H9 (cell line): ENCODE measurements at regions not wholly inside any gene's neighbourhood (a gene's known extent, or its start where the extent isn't known, plus 50 kb on each side); places are given as distances from the start of the nearest gene placed in this dataset.

ENCODE experiments used
- DNase-seq: peaks from one replicate; pipeline ENCODE4 v3.0.0-alpha.2; 2017
- H2AFZ ChIP-seq: one replicate; pipeline ENCODE4 v1.6.1; 2013; ENCODE audit warnings: mild to moderate bottlenecking, low read length, control low read depth, moderate library complexity
- H2AK5ac ChIP-seq: 2 replicates; pipeline ENCODE4 v1.6.1; 2013; ENCODE audit warnings: low read length, control low read depth, mixed read lengths; ENCODE audit not compliant: insufficient read length
- H2BK120ac ChIP-seq: one replicate; pipeline ENCODE4 v1.6.1; 2013; ENCODE audit warnings: low read depth, mild to moderate bottlenecking, low read length, control low read depth, inconsistent platforms; ENCODE audit not compliant: poor library complexity, severe bottlenecking
- H2BK12ac ChIP-seq: 2 replicates; pipeline ENCODE4 v1.6.1; 2013; ENCODE audit warnings: low read length, control low read depth, mixed read lengths, low read depth; ENCODE audit not compliant: insufficient read length
- H2BK15ac ChIP-seq: 2 replicates; pipeline ENCODE4 v1.6.1; 2013; ENCODE audit warnings: low read depth, low read length, control low read depth
- H2BK20ac ChIP-seq: one replicate; pipeline ENCODE4 v1.6.1; 2013; ENCODE audit warnings: low read depth, mild to moderate bottlenecking, low read length, control low read depth, inconsistent platforms; ENCODE audit not compliant: poor library complexity, severe bottlenecking
- H2BK5ac ChIP-seq: 2 replicates; pipeline ENCODE4 v1.6.1; 2013; ENCODE audit warnings: low read length, control low read depth, mixed read lengths; ENCODE audit not compliant: insufficient read length
- H3K14ac ChIP-seq: 2 replicates; pipeline ENCODE4 v1.6.1; 2013; ENCODE audit warnings: low read length, control low read depth; ENCODE audit not compliant: insufficient read depth
- H3K18ac ChIP-seq: 2 replicates; pipeline ENCODE4 v1.6.1; 2013; ENCODE audit warnings: low read depth, mild to moderate bottlenecking, mixed read lengths, low read length, control low read depth; ENCODE audit not compliant: insufficient read length
- H3K23ac ChIP-seq: 2 replicates; pipeline ENCODE4 v1.6.1; 2013; ENCODE audit warnings: low read length, control low read depth, mixed read lengths, low read depth; ENCODE audit not compliant: insufficient read length
- H3K23me2 ChIP-seq: 2 replicates; pipeline ENCODE4 v1.6.1; 2013; ENCODE audit warnings: low read depth, mild to moderate bottlenecking, mixed read lengths, low read length, control low read depth; ENCODE audit not compliant: insufficient read length, poor library complexity, severe bottlenecking
- H3K27ac ChIP-seq: 2 replicates; pipeline ENCODE4 v1.5.1; 2013; ENCODE audit warnings: low read length, control low read depth, mixed read lengths, low read depth; ENCODE audit not compliant: insufficient read length
- H3K27me3 ChIP-seq: 2 replicates; pipeline ENCODE4 v1.6.1; 2013; ENCODE audit warnings: low read length, control low read depth, inconsistent platforms; ENCODE audit not compliant: insufficient read depth
- H3K4ac ChIP-seq: 2 replicates; pipeline ENCODE4 v1.6.1; 2013; ENCODE audit warnings: low read depth, mild to moderate bottlenecking, control low read depth, inconsistent platforms, low read length, moderate library complexity
- H3K4me1 ChIP-seq: 2 replicates; pipeline ENCODE4 v1.6.1; 2013; ENCODE audit warnings: low read length, control low read depth, inconsistent platforms; ENCODE audit not compliant: insufficient read depth
- H3K4me2 ChIP-seq: 2 replicates; pipeline ENCODE4 v1.6.1; 2013; ENCODE audit warnings: low read length, control low read depth, mixed read lengths; ENCODE audit not compliant: insufficient read length, insufficient read depth
- H3K56ac ChIP-seq: 2 replicates; pipeline ENCODE4 v1.6.1; 2013; ENCODE audit warnings: low read depth, mild to moderate bottlenecking, mixed read lengths, low read length, control low read depth; ENCODE audit not compliant: insufficient read length
- H3K79me1 ChIP-seq: 2 replicates; pipeline ENCODE4 v1.6.1; 2013; ENCODE audit warnings: low read depth, mild to moderate bottlenecking, moderate library complexity, low read length, control low read depth, inconsistent platforms; ENCODE audit not compliant: insufficient read depth, poor library complexity, severe bottlenecking
- H3K79me2 ChIP-seq: 2 replicates; pipeline ENCODE4 v1.6.1; 2013; ENCODE audit warnings: low read length, control low read depth, inconsistent platforms; ENCODE audit not compliant: insufficient read depth
- H3K9ac ChIP-seq: 2 replicates; pipeline ENCODE4 v1.6.1; 2013; ENCODE audit warnings: low read length, control low read depth, mixed read lengths; ENCODE audit not compliant: insufficient read length; ENCODE audit errors: extremely low read depth
- H3K9me3 ChIP-seq: one replicate; pipeline ENCODE4 v1.6.1; 2013; ENCODE audit warnings: low read depth, low read length, inconsistent platforms; ENCODE audit not compliant: control insufficient read depth
- H3T11ph ChIP-seq: one replicate; pipeline ENCODE4 v1.6.1; 2013; ENCODE audit warnings: mild to moderate bottlenecking, low read length, control low read depth, inconsistent platforms
- H4K20me1 ChIP-seq: one replicate; pipeline ENCODE4 v1.6.1; 2013; ENCODE audit not compliant: control insufficient read depth, insufficient read length, insufficient read depth
- H4K5ac ChIP-seq: 2 replicates; pipeline ENCODE4 v1.6.1; 2013; ENCODE audit warnings: low read depth, mild to moderate bottlenecking, mixed read lengths, low read length, control low read depth; ENCODE audit not compliant: insufficient read length
- H4K8ac ChIP-seq: replicated peaks from 2 replicates; pipeline ENCODE4 v1.6.1; 2013; ENCODE audit warnings: low read length, control low read depth, mixed read lengths, low read depth; ENCODE audit not compliant: insufficient read length
- H4K91ac ChIP-seq: 2 replicates; pipeline ENCODE4 v1.6.1; 2013; ENCODE audit warnings: low read depth, mild to moderate bottlenecking, moderate library complexity, mixed read lengths, low read length, control low read depth; ENCODE audit not compliant: insufficient read length
- H3K27ac Mint-ChIP-seq, 3 experiments: 2 replicates in 2 of 3; 3 replicates in 1 of 3; pipeline ENCODE4 v1.8.0; 2020 to 2021; ENCODE audit warnings: mixed read lengths in 3 of 3, mild to moderate bottlenecking in 1 of 3, moderate library complexity in 1 of 3
- H3K27me3 Mint-ChIP-seq: 2 replicates; pipeline ENCODE4 v1.8.0; 2021; ENCODE audit warnings: low read depth, mild to moderate bottlenecking, moderate library complexity, mixed read lengths
- H3K36me3 Mint-ChIP-seq, 3 experiments: 2 replicates in 2 of 3; 3 replicates in 1 of 3; pipeline ENCODE4 v1.8.0; 2020 to 2021; ENCODE audit warnings: low read depth in 3 of 3, mixed read lengths in 3 of 3; ENCODE audit not compliant: insufficient read depth in 1 of 3
- H3K4me1 Mint-ChIP-seq, 2 experiments: 2 replicates each; pipeline ENCODE4 v1.8.0; 2020; ENCODE audit warnings: mixed read lengths in 2 of 2
- H3K4me3 Mint-ChIP-seq, 2 experiments: 2 replicates in 1 of 2; 3 replicates in 1 of 2; pipeline ENCODE4 v1.8.0; 2020 to 2021; ENCODE audit warnings: mild to moderate bottlenecking in 2 of 2, mixed read lengths in 2 of 2, moderate library complexity in 1 of 2
- H3K9me3 Mint-ChIP-seq, 2 experiments: 2 replicates in 1 of 2; 3 replicates in 1 of 2; pipeline ENCODE4 v1.8.0; 2020; ENCODE audit warnings: mild to moderate bottlenecking in 2 of 2, mixed read lengths in 2 of 2, moderate library complexity in 1 of 2
- WGBS: extraction: QIAGEN DNeasy Blood & Tissue Kit; methylation state at CpG from one replicate; pipeline ENCODE4 v1.1.7; 2013; ENCODE audit warnings: missing lambda C conversion rate, low lambda C conversion rate, mixed read lengths; ENCODE audit not compliant: insufficient read length; ENCODE audit errors: extremely low coverage; 5-methylcytosine and 5-hydroxymethylcytosine counted together
- TF ChIP-seq, protein P1 (sequence below): fragments of 200-600 bp; sonication (generic); conservative IDR thresholded peaks from 3 replicates; pipeline ENCODE4 v1.8.0; 2021; ENCODE audit warnings: antibody characterized with exemption, mild to moderate bottlenecking

DNA sequence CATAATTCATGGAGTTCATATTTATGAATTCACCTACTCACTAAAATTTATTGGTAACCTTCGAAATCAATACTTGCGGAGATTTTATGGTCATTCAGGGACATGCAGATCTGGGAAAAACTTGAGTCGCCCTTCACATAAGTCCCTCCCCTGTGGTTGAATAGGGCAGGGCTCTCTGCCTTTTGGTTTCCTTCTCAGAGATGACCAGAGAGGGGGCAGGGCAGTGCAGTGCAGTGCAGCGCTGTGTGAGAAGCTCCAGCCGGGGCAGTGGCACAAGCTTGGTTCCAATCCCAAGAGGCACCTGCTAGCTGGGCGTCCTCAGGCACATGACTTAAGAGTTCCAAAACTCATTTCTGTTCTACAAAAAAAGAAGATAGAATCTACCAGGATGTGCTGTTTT, 274.4 kb upstream of the RAB6C start:
- Histone ChIP-seq H2BK12ac (no peak overlapping the region), H3K4ac (no peak overlapping the region), H3K4me2 (no peak overlapping the region), H3K56ac (no peak overlapping the region), H3K14ac (no peak overlapping the region), H3K9ac (no peak overlapping the region), H3K9me3 (no peaks in the 10 kb centered on the region), H2BK120ac (no peak overlapping the region), H4K20me1 (no peaks in the 10 kb centered on the region), H3K4me1 (peaks cover 2% of the 10 kb centered on the region; the same call in 1 of the 2 replicates), H3K27me3 (no peaks in the 10 kb centered on the region), H2BK20ac (no peak overlapping the region), H3K18ac (no peak overlapping the region), H2BK5ac (no peak overlapping the region), H3T11ph (no peak overlapping the region), H2BK15ac (no peak overlapping the region), H2AK5ac (no peak overlapping the region), H3K79me1 (no peaks in the 10 kb centered on the region), H3K27ac (no peak overlapping the region), H3K23ac (no peak overlapping the region), H3K79me2 (no peaks in the 10 kb centered on the region), H4K91ac (no peak overlapping the region), H4K8ac (no peak overlapping the region), H3K23me2 (no peaks in the 10 kb centered on the region), H2AFZ (no peak overlapping the region), H4K5ac (no peak overlapping the region)
- H3K9me3 Mint-ChIP-seq, result no peaks in the 10 kb centered on the region; a peak in 1 of 5 replicates
- no peaks in the 10 kb centered on the region for H3K36me3 Mint-ChIP-seq
- H3K27me3 Mint-ChIP-seq, result peaks cover 6% of the 10 kb centered on the region; the same call in 1 of the 2 replicates
- H3K4me1 Mint-ChIP-seq, result peaks cover 21 to 25% of the 10 kb centered on the region in 2 experiments
- H3K4me3 Mint-ChIP-seq, result no peak overlapping the region
- WGBS, result no CpG with 5 or more reads among the region's 6 CpGs
- TF ChIP-seq, protein P1, sequence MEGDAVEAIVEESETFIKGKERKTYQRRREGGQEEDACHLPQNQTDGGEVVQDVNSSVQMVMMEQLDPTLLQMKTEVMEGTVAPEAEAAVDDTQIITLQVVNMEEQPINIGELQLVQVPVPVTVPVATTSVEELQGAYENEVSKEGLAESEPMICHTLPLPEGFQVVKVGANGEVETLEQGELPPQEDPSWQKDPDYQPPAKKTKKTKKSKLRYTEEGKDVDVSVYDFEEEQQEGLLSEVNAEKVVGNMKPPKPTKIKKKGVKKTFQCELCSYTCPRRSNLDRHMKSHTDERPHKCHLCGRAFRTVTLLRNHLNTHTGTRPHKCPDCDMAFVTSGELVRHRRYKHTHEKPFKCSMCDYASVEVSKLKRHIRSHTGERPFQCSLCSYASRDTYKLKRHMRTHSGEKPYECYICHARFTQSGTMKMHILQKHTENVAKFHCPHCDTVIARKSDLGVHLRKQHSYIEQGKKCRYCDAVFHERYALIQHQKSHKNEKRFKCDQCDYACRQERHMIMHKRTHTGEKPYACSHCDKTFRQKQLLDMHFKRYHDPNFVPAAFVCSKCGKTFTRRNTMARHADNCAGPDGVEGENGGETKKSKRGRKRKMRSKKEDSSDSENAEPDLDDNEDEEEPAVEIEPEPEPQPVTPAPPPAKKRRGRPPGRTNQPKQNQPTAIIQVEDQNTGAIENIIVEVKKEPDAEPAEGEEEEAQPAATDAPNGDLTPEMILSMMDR, result no peak
- DNase-seq, result no peak
- H3K27ac Mint-ChIP-seq, result no peak overlapping the region
